ENCODE measurements at regions not wholly inside any gene's neighbourhood (a gene's known extent, or its start where the extent isn't known, plus 50 kb on each side); places are given as distances from the start of the nearest gene placed in this dataset.

DNA sequence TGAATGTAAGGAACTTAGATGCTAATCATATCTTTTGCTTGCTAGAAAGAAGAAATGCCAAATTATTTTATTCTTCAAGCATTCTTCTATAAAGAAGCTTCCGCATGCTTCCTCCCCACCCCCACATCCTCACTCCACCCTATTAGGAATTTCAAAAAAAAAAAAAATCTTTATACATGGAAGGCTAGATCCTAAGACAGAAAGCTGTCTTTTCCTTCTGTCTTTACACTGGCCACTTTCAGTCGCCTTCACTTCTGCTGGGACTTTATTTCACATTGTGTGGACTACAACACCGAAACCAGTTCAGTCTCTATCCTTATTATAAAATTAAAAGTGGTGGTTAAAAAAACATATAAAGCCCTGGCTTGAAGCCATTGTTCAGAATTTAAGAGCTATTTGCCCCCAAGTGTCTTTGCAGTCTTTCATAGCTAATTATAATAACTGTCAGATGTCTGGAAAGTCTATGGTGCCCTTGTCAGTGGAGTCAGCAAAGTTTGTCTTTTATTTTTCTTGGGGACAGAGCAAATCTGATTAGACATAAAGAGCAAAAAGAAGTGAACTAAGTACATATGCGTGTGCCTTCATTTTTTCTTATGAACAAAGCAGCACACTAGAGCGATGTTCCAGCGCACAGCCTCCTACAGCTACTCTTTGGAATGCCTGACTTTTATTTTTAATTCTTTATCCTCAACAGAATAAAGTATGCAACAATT lies 297.7 kb downstream of the PTPRC start:
- TF ChIP-seq EZH2 (IDR thresholded peaks at IDR 0.05; ENCODE audit: borderline replicate concordance, low read depth, low read length, poor library complexity, severe bottlenecking) (no peak), CTCF (conservative IDR thresholded peaks at IDR 0.05; ENCODE audit: low read depth, low read length) (no peak)

All from A673 (cell line).